ENCODE measurements at regions not wholly inside any gene's neighbourhood (a gene's known extent, or its start where the extent isn't known, plus 50 kb on each side); places are given as distances from the start of the nearest gene placed in this dataset.

GRCh38 chr2:234166531-234166930 is 116.0 kb downstream of the SPP2 start:
- Histone ChIP-seq H2AFZ (ENCODE audit: low read depth, low read length) (no peak overlapping the region), H3K9me1 (replicated peaks; ENCODE audit: control insufficient read depth, extremely low read depth, insufficient read depth, low read length) (no peaks in the 10 kb centered on the region), H3K36me3 (ENCODE audit: control insufficient read depth in 2 of 2, extremely low read depth in 1 of 2, insufficient read depth in 2 of 2, low read length in 2 of 2) (no peaks in the 10 kb centered on the region), H3K9ac (replicated peaks; ENCODE audit: extremely low read depth, insufficient read depth, low read length) (no peak overlapping the region), H3K27me3 (ENCODE audit: control insufficient read depth in 2 of 2, insufficient read depth in 2 of 2, low read length in 2 of 2) (no peaks in the 10 kb centered on the region), H3K79me2 (ENCODE audit: control insufficient read depth, insufficient read depth, low read length) (no peaks in the 10 kb centered on the region), H3K9me3 (replicated peaks; ENCODE audit: control insufficient read depth, insufficient read depth, low read length) (no peaks in the 10 kb centered on the region), H3K27ac (ENCODE audit: insufficient read depth, low read depth, low read length) (no peak overlapping the region), H4K20me1 (replicated peaks; ENCODE audit: control insufficient read depth, extremely low read depth, insufficient read depth, low read length) (no peaks in the 10 kb centered on the region), H3K4me1 (ENCODE audit: control insufficient read depth, extremely low read depth, insufficient read depth, low read length) (peaks cover 2% of the 10 kb centered on the region), H3K4me2 (ENCODE audit: insufficient read depth, low read length) (no peak overlapping the region), H3K4me3 (replicated peaks in 1 of 3; ENCODE audit: insufficient read depth in 1 of 3, low read depth in 1 of 3, low read length in 3 of 3) (no peak overlapping the region)
- POLR2A ChIA-PET, result no interaction called here
- CTCF ChIA-PET, result no interaction called here
- intact Hi-C loops (cut with micrococcal nuclease) (no loop called here), dilution Hi-C loops (cut with MboI; ENCODE audit: extremely low pct_ligation_motif_present, low sequenced_read_pairs) (no loop called here)
- FAIRE-seq, result no peak
- no peak for DNase-seq (ENCODE audit: low read depth, low spot score)
- BruUV-seq (replicated peaks), result no TSS peak
- TF ChIP-seq MAX (IDR thresholded peaks at IDR 0.05; ENCODE audit: insufficient read depth, insufficient read length) (no peak), POLR2A (IDR thresholded peaks at IDR 0.05; ENCODE audit: low read depth, low read length) (no peak), JUN (IDR thresholded peaks at IDR 0.05; ENCODE audit: borderline replicate concordance, insufficient read depth, insufficient read length, low read depth) (no peak), POLR2AphosphoS5 (IDR thresholded peaks at IDR 0.05; ENCODE audit: insufficient read depth, low read depth, low read length) (no peak), GATA2 (IDR thresholded peaks at IDR 0.05; ENCODE audit: insufficient read depth, insufficient read length, low read depth, low read length) (no peak), CTCF (IDR thresholded peaks at IDR 0.05; ENCODE audit: extremely low read depth in 1 of 2, insufficient read depth in 1 of 2, low read depth in 1 of 2, low read length in 2 of 2) (no peak), MYC (IDR thresholded peaks at IDR 0.05; ENCODE audit: low read depth, low read length) (no peak), FOS (IDR thresholded peaks at IDR 0.05; ENCODE audit: borderline replicate concordance, insufficient read depth, low read length) (no peak), EZH2 (IDR thresholded peaks at IDR 0.05; ENCODE audit: borderline replicate concordance, low read depth, low read length, severe bottlenecking) (no peak)
